ENCODE measurements at regions not wholly inside any gene's neighbourhood (a gene's known extent, or its start where the extent isn't known, plus 50 kb on each side); places are given as distances from the start of the nearest gene placed in this dataset.
"Not testable (repeated sequence)": the region's sequence is repeated elsewhere in the genome, so short reads cannot be mapped to it uniquely, and the experiment has no call there.

DNA sequence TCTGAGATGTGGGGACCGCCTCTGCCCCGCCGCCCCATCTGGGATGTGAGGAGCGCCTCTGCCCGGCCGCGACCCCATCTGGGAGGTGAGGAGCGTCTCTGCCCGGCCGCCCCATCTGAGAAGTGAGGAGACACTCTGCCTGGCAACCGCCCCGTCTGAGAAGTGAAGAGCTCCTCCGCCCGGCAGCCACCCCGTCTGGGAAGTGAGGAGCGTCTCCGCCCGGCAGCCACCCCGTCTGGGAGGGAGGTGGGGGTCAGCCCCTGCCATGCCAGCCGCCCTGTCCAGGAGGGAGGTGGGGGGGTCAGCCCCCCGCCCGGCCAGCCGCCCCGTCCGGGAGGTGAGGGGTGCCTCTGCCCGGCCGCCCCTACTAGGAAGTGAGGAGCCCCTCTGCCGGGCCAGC lies 102.2 kb downstream of the ID4 start:
- not testable (repeated sequence) for TF ChIP-seq CTCF (conservative IDR thresholded peaks at IDR 0.05; ENCODE audit: low read depth, low read length); RFX5 (IDR thresholded peaks at IDR 0.05; ENCODE audit: low read depth, low read length); POLR2A (IDR thresholded peaks at IDR 0.05; ENCODE audit: low read depth, low read length); MAZ (IDR thresholded peaks at IDR 0.05; ENCODE audit: borderline replicate concordance, low read depth, low read length); SMC3 (IDR thresholded peaks at IDR 0.05; ENCODE audit: low read depth, low read length); FOS (IDR thresholded peaks at IDR 0.05; ENCODE audit: low read depth, low read length); RAD21 (IDR thresholded peaks at IDR 0.05; ENCODE audit: low read length); CEBPB (IDR thresholded peaks at IDR 0.05; ENCODE audit: low read depth, low read length); MXI1 (IDR thresholded peaks at IDR 0.05; ENCODE audit: borderline replicate concordance, low read depth, low read length); BHLHE40 (IDR thresholded peaks at IDR 0.05; ENCODE audit: low read depth, low read length); RCOR1 (IDR thresholded peaks at IDR 0.05; ENCODE audit: insufficient replicate concordance, low read length); CHD1 (IDR thresholded peaks at IDR 0.05; ENCODE audit: low read depth, low read length)
- TF ChIP-seq, protein P1, sequence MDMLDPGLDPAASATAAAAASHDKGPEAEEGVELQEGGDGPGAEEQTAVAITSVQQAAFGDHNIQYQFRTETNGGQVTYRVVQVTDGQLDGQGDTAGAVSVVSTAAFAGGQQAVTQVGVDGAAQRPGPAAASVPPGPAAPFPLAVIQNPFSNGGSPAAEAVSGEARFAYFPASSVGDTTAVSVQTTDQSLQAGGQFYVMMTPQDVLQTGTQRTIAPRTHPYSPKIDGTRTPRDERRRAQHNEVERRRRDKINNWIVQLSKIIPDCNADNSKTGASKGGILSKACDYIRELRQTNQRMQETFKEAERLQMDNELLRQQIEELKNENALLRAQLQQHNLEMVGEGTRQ (IDR thresholded peaks at IDR 0.05; ENCODE audit: low read depth, low read length), result not testable (repeated sequence)
- TF ChIP-seq, protein P2, sequence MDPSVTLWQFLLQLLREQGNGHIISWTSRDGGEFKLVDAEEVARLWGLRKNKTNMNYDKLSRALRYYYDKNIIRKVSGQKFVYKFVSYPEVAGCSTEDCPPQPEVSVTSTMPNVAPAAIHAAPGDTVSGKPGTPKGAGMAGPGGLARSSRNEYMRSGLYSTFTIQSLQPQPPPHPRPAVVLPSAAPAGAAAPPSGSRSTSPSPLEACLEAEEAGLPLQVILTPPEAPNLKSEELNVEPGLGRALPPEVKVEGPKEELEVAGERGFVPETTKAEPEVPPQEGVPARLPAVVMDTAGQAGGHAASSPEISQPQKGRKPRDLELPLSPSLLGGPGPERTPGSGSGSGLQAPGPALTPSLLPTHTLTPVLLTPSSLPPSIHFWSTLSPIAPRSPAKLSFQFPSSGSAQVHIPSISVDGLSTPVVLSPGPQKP (IDR thresholded peaks at IDR 0.05; ENCODE audit: borderline replicate concordance, low read depth, low read length), result not testable (repeated sequence)
